ENCODE measurements at regions not wholly inside any gene's neighbourhood (a gene's known extent, or its start where the extent isn't known, plus 50 kb on each side); places are given as distances from the start of the nearest gene placed in this dataset.

- Mint-ChIP-seq H3K9me3 (no peaks in the 10 kb centered on the region), H3K27ac (no peak overlapping the region), H3K4me3 (no peak overlapping the region), H3K27me3 (peaks cover 3% of the 10 kb centered on the region), H3K4me1 (peaks cover 2% of the 10 kb centered on the region), H3K36me3 (no peaks in the 10 kb centered on the region)
- ATAC-seq (ENCODE audit: low read depth): no peak
- no peak for DNase-seq (ENCODE audit: low spot score in 2 of 2)
These were observed 227.6 kb upstream of the ASIC2 start for GRCh38 chr17:33520426-33521330.

GRCh38 chr17:33521784-33522183 lies 228.7 kb upstream of the ASIC2 start:
- Mint-ChIP-seq H3K27ac (no peak overlapping the region), H3K4me1 (peaks cover 2% of the 10 kb centered on the region), H3K9me3 (no peaks in the 10 kb centered on the region), H3K4me3 (no peak overlapping the region), H3K27me3 (peaks cover 3% of the 10 kb centered on the region), H3K36me3 (no peaks in the 10 kb centered on the region)
- no peak for ATAC-seq (ENCODE audit: low read depth)
- no peak for DNase-seq (ENCODE audit: low spot score in 2 of 2)

DNA sequence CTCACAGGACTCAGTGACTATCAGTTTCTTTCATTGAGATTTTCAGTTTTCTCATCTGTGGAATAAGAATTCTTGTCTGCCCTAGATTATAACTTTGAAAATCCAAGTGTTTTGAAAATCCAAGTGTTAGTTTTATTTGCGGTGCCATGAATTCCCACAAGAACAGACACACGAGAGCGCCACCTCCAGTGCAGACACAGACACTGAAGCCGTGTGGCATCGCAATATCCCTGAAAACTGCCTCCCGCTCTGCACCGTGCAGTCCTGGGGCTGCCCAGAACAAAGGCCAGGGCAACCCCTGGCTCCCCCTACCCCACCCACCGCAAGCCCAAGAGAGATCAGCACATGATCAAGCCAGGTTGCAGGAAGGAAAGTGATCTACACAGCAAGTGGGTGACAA lies 229.5 kb upstream of the ASIC2 start:
- ATAC-seq (ENCODE audit: low read depth): no peak

DNA sequence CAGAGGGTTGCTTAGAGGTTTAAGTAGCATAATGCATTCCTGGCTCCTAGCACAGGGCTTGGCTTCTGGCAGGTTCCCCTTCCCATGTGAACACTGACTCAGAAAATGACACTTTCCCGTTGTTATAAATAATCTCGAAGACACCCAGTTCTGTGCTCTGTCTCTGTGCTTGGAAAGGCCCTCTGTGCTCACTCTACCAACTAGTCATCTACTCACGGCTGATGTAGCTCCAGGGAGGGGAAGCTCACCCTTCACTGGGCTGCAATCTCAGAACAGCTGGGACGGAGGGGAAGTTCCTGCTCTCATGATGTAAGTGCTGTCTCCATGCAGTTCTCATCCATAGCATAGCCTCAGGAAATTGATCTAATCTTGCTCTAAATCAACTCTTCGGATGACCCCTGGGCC lies 230.5 kb upstream of the ASIC2 start:
- Mint-ChIP-seq H3K4me1 (peaks cover 2% of the 10 kb centered on the region), H3K27me3 (peaks cover 6% of the 10 kb centered on the region), H3K4me3 (no peak overlapping the region)

More for the DNA sequence above, 229.5 kb upstream of the ASIC2 start:
- peaks cover 2% of the 10 kb centered on the region for H3K4me1 Mint-ChIP-seq
- no peak for DNase-seq (ENCODE audit: low spot score in 2 of 2)
- H3K36me3 Mint-ChIP-seq: peaks cover 2% of the 10 kb centered on the region
- H3K4me3 Mint-ChIP-seq: no peak overlapping the region
- H3K9me3 Mint-ChIP-seq: no peaks in the 10 kb centered on the region
- no peak overlapping the region for H3K27ac Mint-ChIP-seq
- H3K27me3 Mint-ChIP-seq: peaks cover 6% of the 10 kb centered on the region

GRCh38 chr17:33525186-33525585 lies 232.1 kb upstream of the ASIC2 start:
- Mint-ChIP-seq H3K27ac (no peak overlapping the region), H3K36me3 (peaks cover 2% of the 10 kb centered on the region), H3K4me3 (no peak overlapping the region), H3K4me1 (peaks cover 2% of the 10 kb centered on the region), H3K27me3 (peaks cover 4% of the 10 kb centered on the region), H3K9me3 (no peaks in the 10 kb centered on the region)
- DNase-seq (ENCODE audit: low spot score in 2 of 2) (no peak), ATAC-seq (ENCODE audit: low read depth) (no peak)

More for the DNA sequence above, 230.5 kb upstream of the ASIC2 start:
- H3K36me3 Mint-ChIP-seq: peaks cover 2% of the 10 kb centered on the region
- no peak overlapping the region for H3K27ac Mint-ChIP-seq
- no peak for ATAC-seq (ENCODE audit: low read depth)
- DNase-seq (ENCODE audit: low spot score in 2 of 2): no peak
- H3K9me3 Mint-ChIP-seq: no peaks in the 10 kb centered on the region

GRCh38 chr17:33526717-33527116 lies 233.6 kb upstream of the ASIC2 start:
- DNase-seq (ENCODE audit: low spot score in 2 of 2) (no peak), ATAC-seq (ENCODE audit: low read depth) (no peak)
- no peaks in the 10 kb centered on the region for H3K9me3 Mint-ChIP-seq
- no peak overlapping the region for H3K27ac Mint-ChIP-seq
- no peak overlapping the region for H3K4me3 Mint-ChIP-seq
- H3K36me3 Mint-ChIP-seq: peaks cover 2% of the 10 kb centered on the region
- peaks cover 5% of the 10 kb centered on the region for H3K27me3 Mint-ChIP-seq
- H3K4me1 Mint-ChIP-seq: peaks cover 2% of the 10 kb centered on the region

- Mint-ChIP-seq H3K27ac (no peak overlapping the region), H3K4me3 (no peak overlapping the region), H3K36me3 (peaks cover 2% of the 10 kb centered on the region), H3K9me3 (no peaks in the 10 kb centered on the region), H3K4me1 (peaks cover 2% of the 10 kb centered on the region), H3K27me3 (peaks cover 6% of the 10 kb centered on the region)
- ATAC-seq (ENCODE audit: low read depth) (no peak), DNase-seq (ENCODE audit: low spot score in 2 of 2) (no peak)
These were observed 234.2 kb upstream of the ASIC2 start for GRCh38 chr17:33527290-33527689.

- Mint-ChIP-seq H3K4me3 (no peak overlapping the region), H3K36me3 (peaks cover 2% of the 10 kb centered on the region), H3K9me3 (no peaks in the 10 kb centered on the region), H3K4me1 (no peaks in the 10 kb centered on the region), H3K27ac (no peak overlapping the region), H3K27me3 (peaks cover 6% of the 10 kb centered on the region)
- ATAC-seq (ENCODE audit: low read depth) (no peak), DNase-seq (ENCODE audit: low spot score in 2 of 2) (no peak)
These were observed 235.8 kb upstream of the ASIC2 start for GRCh38 chr17:33528846-33529245.

- no peak overlapping the region for H3K27ac Mint-ChIP-seq
- peaks cover 2% of the 10 kb centered on the region for H3K36me3 Mint-ChIP-seq
- H3K4me3 Mint-ChIP-seq: no peak overlapping the region
- H3K4me1 Mint-ChIP-seq: no peaks in the 10 kb centered on the region
- no peak for DNase-seq (ENCODE audit: low spot score in 2 of 2)
- no peaks in the 10 kb centered on the region for H3K9me3 Mint-ChIP-seq
- no peak for ATAC-seq (ENCODE audit: low read depth)
- H3K27me3 Mint-ChIP-seq: peaks cover 6% of the 10 kb centered on the region
These were observed 236.7 kb upstream of the ASIC2 start for GRCh38 chr17:33529816-33530215.

DNA sequence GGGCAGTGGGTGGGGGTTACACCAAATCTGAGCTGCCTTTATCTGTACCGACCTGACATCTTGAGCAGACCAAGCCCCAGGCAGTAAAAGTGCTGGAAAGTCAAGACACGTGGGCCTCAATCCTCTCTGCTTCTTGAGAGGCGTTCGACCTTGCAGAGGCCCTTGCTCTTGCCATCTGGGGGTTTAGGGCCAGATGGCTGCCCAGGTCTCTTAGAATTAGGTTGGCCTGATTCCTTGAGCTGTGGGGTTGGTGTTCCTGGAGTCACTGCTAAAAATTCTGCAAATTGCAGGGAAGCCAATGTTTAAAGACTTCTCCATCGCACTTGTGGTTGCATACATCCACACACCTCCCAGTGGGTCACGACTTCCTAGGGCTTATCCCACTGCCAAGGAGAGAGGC lies 238.2 kb upstream of the ASIC2 start:
- DNase-seq (ENCODE audit: low spot score in 2 of 2) (no peak), ATAC-seq (ENCODE audit: low read depth) (no peak)
- Mint-ChIP-seq H3K9me3 (no peaks in the 10 kb centered on the region), H3K27ac (no peak overlapping the region), H3K36me3 (peaks cover 2% of the 10 kb centered on the region), H3K4me1 (no peaks in the 10 kb centered on the region), H3K27me3 (peaks cover 4% of the 10 kb centered on the region), H3K4me3 (no peak overlapping the region)

- no peak for DNase-seq (ENCODE audit: low spot score in 2 of 2)
- no peak for ATAC-seq (ENCODE audit: low read depth)
- Mint-ChIP-seq H3K4me1 (no peaks in the 10 kb centered on the region), H3K9me3 (no peaks in the 10 kb centered on the region), H3K4me3 (no peak overlapping the region), H3K36me3 (no peaks in the 10 kb centered on the region), H3K27ac (no peak overlapping the region), H3K27me3 (peaks cover 7% of the 10 kb centered on the region)
These were observed 241.0 kb upstream of the ASIC2 start for GRCh38 chr17:33534087-33534486.

GRCh38 chr17:33545124-33545523 lies 252.0 kb upstream of the ASIC2 start:
- H3K4me1 Mint-ChIP-seq: no peaks in the 10 kb centered on the region
- DNase-seq (ENCODE audit: low spot score in 2 of 2) (no peak), ATAC-seq (ENCODE audit: low read depth) (no peak)
- no peaks in the 10 kb centered on the region for H3K36me3 Mint-ChIP-seq
- no peak overlapping the region for H3K4me3 Mint-ChIP-seq
- H3K27me3 Mint-ChIP-seq: peaks cover 3% of the 10 kb centered on the region
- H3K9me3 Mint-ChIP-seq: no peaks in the 10 kb centered on the region
- no peak overlapping the region for H3K27ac Mint-ChIP-seq

- ATAC-seq (ENCODE audit: low read depth) (no peak), DNase-seq (ENCODE audit: low spot score in 2 of 2) (no peak)
- H3K36me3 Mint-ChIP-seq: no peaks in the 10 kb centered on the region
- no peaks in the 10 kb centered on the region for H3K9me3 Mint-ChIP-seq
- no peak overlapping the region for H3K4me3 Mint-ChIP-seq
- no peak overlapping the region for H3K27ac Mint-ChIP-seq
- H3K27me3 Mint-ChIP-seq: peaks cover 6% of the 10 kb centered on the region
- no peaks in the 10 kb centered on the region for H3K4me1 Mint-ChIP-seq
These were observed 257.2 kb upstream of the ASIC2 start for GRCh38 chr17:33550261-33550660.

GRCh38 chr17:33551075-33551474 lies 258.0 kb upstream of the ASIC2 start:
- no peak overlapping the region for H3K27ac Mint-ChIP-seq
- H3K36me3 Mint-ChIP-seq: no peaks in the 10 kb centered on the region
- H3K27me3 Mint-ChIP-seq: peaks cover 4% of the 10 kb centered on the region
- ATAC-seq (ENCODE audit: low read depth): no peak
- no peak for DNase-seq (ENCODE audit: low spot score in 2 of 2)
- no peaks in the 10 kb centered on the region for H3K9me3 Mint-ChIP-seq
- no peaks in the 10 kb centered on the region for H3K4me1 Mint-ChIP-seq
- H3K4me3 Mint-ChIP-seq: no peak overlapping the region

- no peaks in the 10 kb centered on the region for H3K9me3 Mint-ChIP-seq
- H3K36me3 Mint-ChIP-seq: no peaks in the 10 kb centered on the region
- no peak overlapping the region for H3K27ac Mint-ChIP-seq
- no peaks in the 10 kb centered on the region for H3K4me1 Mint-ChIP-seq
- DNase-seq (ENCODE audit: low spot score in 2 of 2): no peak
- peaks cover 4% of the 10 kb centered on the region for H3K27me3 Mint-ChIP-seq
- H3K4me3 Mint-ChIP-seq: no peak overlapping the region
- ATAC-seq (ENCODE audit: low read depth): no peak
These were observed 258.8 kb upstream of the ASIC2 start for GRCh38 chr17:33551911-33552310.

All from memory B cell (primary cell).